ENCODE measurements at regions not wholly inside any gene's neighbourhood (a gene's known extent, or its start where the extent isn't known, plus 50 kb on each side); places are given as distances from the start of the nearest gene placed in this dataset.

- 87 to 95% (median 91%) methylated on average over 7 of the region's 7 CpGs for WGBS, 5 donors
- Histone ChIP-seq H3K4me1 (no peaks in the 10 kb centered on the region), H3K4me3 (no peak overlapping the region), H3K27me3 (replicated peaks in 1 of 7) (peaks cover 0 to 11% (median 0%) of the 10 kb centered on the region in 7 donors), H3K9me3 (no peaks in the 10 kb centered on the region), H3K27ac (no peak overlapping the region), H3K36me3 (no peaks in the 10 kb centered on the region)
- intact Hi-C loops (cut with DNase I; ENCODE audit: low total_unique reads): no loop called here
- no peak for TF ChIP-seq POLR2AphosphoS5 (IDR thresholded peaks at IDR 0.05)
- no peak for TF ChIP-seq POLR2A (IDR thresholded peaks at IDR 0.05)
- TF ChIP-seq CTCF (IDR thresholded peaks at IDR 0.05 in 8 of 11, conservative IDR thresholded peaks at IDR 0.05 in 3 of 11): no peak
- DNase-seq: no peak
These were observed 1416.1 kb downstream of the TBC1D22A start for GRCh38 chr22:48178536-48178935.

- intact Hi-C loops (cut with DNase I; ENCODE audit: low total_unique reads): no loop called here
- TF ChIP-seq POLR2AphosphoS5 (IDR thresholded peaks at IDR 0.05): no peak
- no peak for TF ChIP-seq CTCF (IDR thresholded peaks at IDR 0.05 in 8 of 11, conservative IDR thresholded peaks at IDR 0.05 in 3 of 11)
- TF ChIP-seq POLR2A (IDR thresholded peaks at IDR 0.05): no peak
- DNase-seq: no peak
- WGBS, 5 donors: 83 to 92% (median 84%) methylated on average over 5 of the region's 5 CpGs
- Histone ChIP-seq H3K9me3 (no peaks in the 10 kb centered on the region), H3K4me1 (no peaks in the 10 kb centered on the region), H3K4me3 (no peak overlapping the region), H3K36me3 (no peaks in the 10 kb centered on the region), H3K27ac (no peak overlapping the region), H3K27me3 (replicated peaks in 1 of 7) (peaks cover 0 to 14% (median 0%) of the 10 kb centered on the region in 7 donors)
These were observed 1415.2 kb downstream of the TBC1D22A start for GRCh38 chr22:48177631-48178030.

- intact Hi-C loops (cut with DNase I; ENCODE audit: low total_unique reads): no loop called here
- 83 to 92% (median 85%) methylated on average over 2 of the region's 2 CpGs for WGBS, 5 donors
- TF ChIP-seq CTCF (IDR thresholded peaks at IDR 0.05 in 8 of 11, conservative IDR thresholded peaks at IDR 0.05 in 3 of 11) (no peak), POLR2A (IDR thresholded peaks at IDR 0.05) (no peak), POLR2AphosphoS5 (IDR thresholded peaks at IDR 0.05) (no peak)
These were observed 1413.3 kb downstream of the TBC1D22A start for GRCh38 chr22:48175721-48176120.

GRCh38 chr22:48173773-48174160, 1411.3 kb downstream of the TBC1D22A start:
- Histone ChIP-seq H3K36me3 (no peaks in the 10 kb centered on the region), H3K27ac (no peak overlapping the region), H3K9me3 (no peaks in the 10 kb centered on the region), H3K4me1 (no peaks in the 10 kb centered on the region), H3K27me3 (replicated peaks in 1 of 7) (peaks cover 0 to 23% (median 0%) of the 10 kb centered on the region in 7 donors), H3K4me3 (no peak overlapping the region)
- WGBS, 5 donors: 65 to 77% (median 67%) methylated on average over 7 of the region's 7 CpGs
- no peak for DNase-seq
- intact Hi-C loops (cut with DNase I; ENCODE audit: low total_unique reads): no loop called here
- TF ChIP-seq CTCF (IDR thresholded peaks at IDR 0.05 in 8 of 11, conservative IDR thresholded peaks at IDR 0.05 in 3 of 11) (no peak), POLR2A (IDR thresholded peaks at IDR 0.05) (no peak), POLR2AphosphoS5 (IDR thresholded peaks at IDR 0.05) (no peak)

More at GRCh38 chr22:48175721-48176120, 1413.3 kb downstream of the TBC1D22A start:
- no peak overlapping the region for H3K27ac ChIP-seq
- no peak for DNase-seq
- no peaks in the 10 kb centered on the region for H3K4me1 ChIP-seq
- no peak overlapping the region for H3K4me3 ChIP-seq
- H3K36me3 ChIP-seq: no peaks in the 10 kb centered on the region
- H3K9me3 ChIP-seq: no peaks in the 10 kb centered on the region
- H3K27me3 ChIP-seq (replicated peaks in 1 of 7): peaks cover 0 to 14% (median 0%) of the 10 kb centered on the region in 7 donors

Measured in spleen (tissue), 11 donors.